GM18858 (cell line): ENCODE measurements at regions not wholly inside any gene's neighbourhood (a gene's known extent, or its start where the extent isn't known, plus 50 kb on each side); places are given as distances from the start of the nearest gene placed in this dataset.

Source experiments
- ATAC-seq: cut with Tn5 transposase; IDR thresholded peaks from one replicate; pipeline ENCODE4 v1.9.1; 2021; ENCODE audit not compliant: unreplicated experiment

- ATAC-seq: no peak
These were observed 136.6 kb upstream of the SPRY1 start for GRCh38 chr4:123259676-123260646.

- ATAC-seq: no peak
These were observed 135.9 kb upstream of the SPRY1 start for GRCh38 chr4:123260653-123261052.

GRCh38 chr4:123262080-123262479 is 134.5 kb upstream of the SPRY1 start:
- no peak for ATAC-seq

- no peak for ATAC-seq
These were observed 131.2 kb upstream of the SPRY1 start for GRCh38 chr4:123265443-123265842.

GRCh38 chr4:123266221-123266620 is 130.4 kb upstream of the SPRY1 start:
- no peak for ATAC-seq

GRCh38 chr4:123278755-123279154 is 117.8 kb upstream of the SPRY1 start:
- no peak for ATAC-seq

- ATAC-seq: no peak
These were observed 113.2 kb upstream of the SPRY1 start for GRCh38 chr4:123283371-123283895.

GRCh38 chr4:123284168-123284567 is 112.4 kb upstream of the SPRY1 start:
- no peak for ATAC-seq

GRCh38 chr4:123286903-123287466 is 109.6 kb upstream of the SPRY1 start:
- no peak for ATAC-seq

- peak; percentile 75 for ATAC-seq
These were observed 108.1 kb upstream of the SPRY1 start for GRCh38 chr4:123288309-123289025.

- ATAC-seq: no peak
These were observed 105.3 kb upstream of the SPRY1 start for GRCh38 chr4:123291329-123291728.

GRCh38 chr4:123297836-123298235 is 98.8 kb upstream of the SPRY1 start:
- ATAC-seq: no peak

- ATAC-seq: no peak
These were observed 98.3 kb upstream of the SPRY1 start for GRCh38 chr4:123298261-123298660.

- no peak for ATAC-seq
These were observed 97.8 kb upstream of the SPRY1 start for GRCh38 chr4:123298801-123299200.

GRCh38 chr4:123299212-123299691 is 97.3 kb upstream of the SPRY1 start:
- no peak for ATAC-seq

- no peak for ATAC-seq
These were observed 96.2 kb upstream of the SPRY1 start for GRCh38 chr4:123300222-123301039.

- ATAC-seq: no peak
These were observed 94.7 kb upstream of the SPRY1 start for GRCh38 chr4:123301923-123302322.

- ATAC-seq: peak; percentile 50
These were observed 92.2 kb upstream of the SPRY1 start for GRCh38 chr4:123304151-123304964.

- ATAC-seq: no peak
These were observed 90.9 kb upstream of the SPRY1 start for GRCh38 chr4:123305736-123306135.

GRCh38 chr4:123306769-123307168 is 89.8 kb upstream of the SPRY1 start:
- no peak for ATAC-seq
